Mononuclear cell (primary cell): ENCODE measurements at regions not wholly inside any gene's neighbourhood (a gene's known extent, or its start where the extent isn't known, plus 50 kb on each side); places are given as distances from the start of the nearest gene placed in this dataset.

Experiments
- H3K27me3 ChIP-seq: 2 replicates; pipeline ENCODE4 v1.6.0; 2011; ENCODE audit warnings: low read length, control low read depth; ENCODE audit not compliant: insufficient read depth
- H3K4me1 ChIP-seq: 2 replicates; pipeline ENCODE4 v1.5.1; 2011; ENCODE audit warnings: mild to moderate bottlenecking, low read length, control low read depth; ENCODE audit not compliant: insufficient read depth
- H3K4me3 ChIP-seq: 2 replicates; pipeline ENCODE4 v1.5.1; 2011; ENCODE audit warnings: mild to moderate bottlenecking, low read length, moderate library complexity
- H3K9me3 ChIP-seq: 2 replicates; pipeline ENCODE4 v1.5.1; 2011; ENCODE audit warnings: low read depth, mild to moderate bottlenecking, control low read depth, low read length

- H3K27me3 ChIP-seq = no peaks in the 10 kb centered on the region
- H3K4me3 ChIP-seq = no peak overlapping the region
- peaks cover 3% of the 10 kb centered on the region for H3K4me1 ChIP-seq
- no peaks in the 10 kb centered on the region for H3K9me3 ChIP-seq
Measured at GRCh38 chr13:33610438-33611120, 207.4 kb upstream of the RFC3 start.

DNA sequence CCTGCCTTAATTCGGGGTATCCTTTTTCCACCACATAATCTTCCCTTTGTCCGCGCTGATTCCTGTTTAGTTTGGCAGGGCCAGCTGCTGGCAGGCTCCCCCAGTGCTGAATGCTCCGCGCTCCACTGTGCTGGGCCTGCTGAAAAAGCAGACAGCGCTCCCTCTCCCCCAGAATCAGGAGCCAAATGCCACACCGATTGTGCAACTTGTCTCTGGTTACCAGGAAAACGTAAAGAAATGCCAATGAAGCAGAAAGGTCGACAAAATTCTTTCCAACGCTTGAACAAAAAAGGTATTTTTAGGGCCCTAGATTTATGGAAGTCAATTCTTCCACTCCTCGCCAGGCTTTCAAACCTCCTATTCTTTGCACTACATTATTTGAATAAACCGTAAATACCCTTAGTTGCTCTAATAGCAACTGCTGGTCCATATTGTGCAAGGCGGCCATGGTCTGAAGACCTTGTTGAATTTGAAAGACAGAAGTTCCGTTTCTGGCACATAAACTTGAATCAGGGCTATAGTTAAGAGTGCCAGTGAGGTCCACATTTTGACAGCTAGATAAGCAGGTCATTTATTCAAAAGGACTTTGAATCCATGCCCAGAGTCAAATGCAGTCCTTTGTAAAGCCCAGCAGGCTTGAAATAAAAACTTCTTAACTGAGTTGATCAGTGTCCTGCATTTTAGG is 206.7 kb upstream of the RFC3 start:
- Histone ChIP-seq H3K4me3 (no peak overlapping the region), H3K9me3 (no peaks in the 10 kb centered on the region), H3K4me1 (peaks cover 3% of the 10 kb centered on the region), H3K27me3 (no peaks in the 10 kb centered on the region)

GRCh38 chr13:33612641-33613638 is 205.0 kb upstream of the RFC3 start:
- Histone ChIP-seq H3K27me3 (no peaks in the 10 kb centered on the region), H3K4me1 (peaks cover 3% of the 10 kb centered on the region), H3K4me3 (no peak overlapping the region), H3K9me3 (no peaks in the 10 kb centered on the region)

DNA sequence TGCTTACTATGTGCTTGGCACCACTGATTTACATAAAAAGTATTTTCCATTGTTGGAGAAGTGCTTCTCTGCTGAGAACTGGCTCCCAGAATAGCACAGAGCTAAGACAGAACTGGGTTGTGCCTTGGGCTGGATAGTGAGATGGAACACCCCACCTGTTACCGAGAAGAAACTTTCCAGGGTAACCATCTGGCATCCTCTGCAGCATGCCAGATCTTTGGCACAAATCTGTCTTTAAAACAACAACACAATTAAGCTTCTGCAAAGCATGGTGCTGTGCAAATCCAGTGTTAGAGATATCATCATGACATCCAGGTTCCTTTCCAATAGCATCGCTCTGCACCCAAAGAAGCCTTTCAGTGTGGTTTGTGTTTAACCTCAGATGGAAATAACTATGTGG is 202.5 kb upstream of the RFC3 start:
- H3K9me3 ChIP-seq = no peaks in the 10 kb centered on the region
- no peak overlapping the region for H3K4me3 ChIP-seq
- H3K4me1 ChIP-seq = peaks cover 3% of the 10 kb centered on the region
- H3K27me3 ChIP-seq = no peaks in the 10 kb centered on the region

DNA sequence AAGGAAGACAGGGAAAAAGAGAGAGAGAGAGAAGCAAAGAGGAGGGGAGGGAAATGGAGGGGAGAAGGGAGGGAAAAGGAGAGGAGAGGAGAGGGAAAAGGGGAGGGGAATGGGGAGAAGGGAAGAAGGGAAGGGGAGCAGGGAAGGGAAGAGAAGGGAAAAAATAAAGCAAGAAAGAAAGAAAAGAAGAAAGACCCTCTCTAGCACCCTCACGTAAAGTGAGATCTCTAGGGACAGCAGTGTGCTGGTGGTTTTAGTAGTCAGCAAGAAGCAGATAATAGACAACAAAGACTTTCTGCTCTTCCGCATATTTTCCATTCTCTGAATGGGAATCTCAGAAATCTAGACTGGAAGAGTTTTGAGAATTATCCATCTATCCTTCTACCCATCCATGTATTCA is 201.8 kb upstream of the RFC3 start:
- Histone ChIP-seq H3K4me1 (peaks cover under 1% of the 10 kb centered on the region), H3K4me3 (no peak overlapping the region), H3K27me3 (no peaks in the 10 kb centered on the region), H3K9me3 (no peaks in the 10 kb centered on the region)

DNA sequence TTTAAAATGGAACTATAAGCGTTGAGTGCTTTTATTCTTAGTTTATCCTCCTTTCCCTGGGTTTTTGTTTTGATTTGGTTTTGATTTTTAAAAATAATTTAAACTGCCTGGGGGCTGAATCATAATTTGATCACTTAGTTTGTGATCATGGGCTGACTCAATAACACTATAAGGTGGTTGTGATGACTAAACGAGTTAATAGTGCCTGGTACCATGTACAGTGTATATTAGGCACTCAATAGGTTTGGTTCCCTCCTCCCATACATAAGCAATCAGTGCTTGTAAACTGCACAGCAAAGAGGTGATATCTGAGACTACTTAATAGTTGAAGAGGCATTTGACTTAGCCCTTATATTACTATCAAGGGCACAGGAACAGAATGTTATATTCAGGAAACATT is 200.9 kb upstream of the RFC3 start:
- Histone ChIP-seq H3K27me3 (no peaks in the 10 kb centered on the region), H3K4me3 (no peak overlapping the region), H3K9me3 (no peaks in the 10 kb centered on the region), H3K4me1 (no peaks in the 10 kb centered on the region)

- no peaks in the 10 kb centered on the region for H3K4me1 ChIP-seq
- no peaks in the 10 kb centered on the region for H3K9me3 ChIP-seq
- H3K27me3 ChIP-seq = no peaks in the 10 kb centered on the region
- no peak overlapping the region for H3K4me3 ChIP-seq
Measured at GRCh38 chr13:33624253-33624652, 193.7 kb upstream of the RFC3 start.

DNA sequence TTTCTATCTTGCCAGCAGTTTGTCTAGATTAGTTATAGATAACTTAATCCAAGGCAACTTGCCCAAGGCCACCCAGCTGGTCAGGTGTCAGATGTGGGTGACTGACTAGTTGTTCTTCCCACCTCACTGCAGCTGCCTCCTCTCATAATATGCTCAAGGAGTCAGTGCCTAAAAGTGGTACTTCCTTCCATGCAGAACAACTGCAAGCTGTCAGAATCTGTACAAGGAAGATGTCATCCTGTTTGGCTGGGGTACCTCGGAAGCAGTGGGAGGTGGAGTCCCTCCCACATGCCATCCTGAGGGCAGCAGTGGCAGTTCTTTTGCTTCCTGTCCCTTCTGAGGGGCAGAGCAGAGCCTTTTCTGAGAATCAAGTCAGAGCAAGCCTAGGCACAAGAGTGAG is 193.2 kb upstream of the RFC3 start:
- no peaks in the 10 kb centered on the region for H3K27me3 ChIP-seq
- no peaks in the 10 kb centered on the region for H3K4me1 ChIP-seq
- no peak overlapping the region for H3K4me3 ChIP-seq
- no peaks in the 10 kb centered on the region for H3K9me3 ChIP-seq

- H3K9me3 ChIP-seq = no peaks in the 10 kb centered on the region
- H3K4me1 ChIP-seq = no peaks in the 10 kb centered on the region
- H3K27me3 ChIP-seq = no peaks in the 10 kb centered on the region
- no peak overlapping the region for H3K4me3 ChIP-seq
Measured at GRCh38 chr13:33626407-33626806, 191.5 kb upstream of the RFC3 start.

- H3K4me3 ChIP-seq = no peak overlapping the region
- no peaks in the 10 kb centered on the region for H3K27me3 ChIP-seq
- H3K4me1 ChIP-seq = no peaks in the 10 kb centered on the region
- no peaks in the 10 kb centered on the region for H3K9me3 ChIP-seq
Measured at GRCh38 chr13:33628662-33629061, 189.3 kb upstream of the RFC3 start.

DNA sequence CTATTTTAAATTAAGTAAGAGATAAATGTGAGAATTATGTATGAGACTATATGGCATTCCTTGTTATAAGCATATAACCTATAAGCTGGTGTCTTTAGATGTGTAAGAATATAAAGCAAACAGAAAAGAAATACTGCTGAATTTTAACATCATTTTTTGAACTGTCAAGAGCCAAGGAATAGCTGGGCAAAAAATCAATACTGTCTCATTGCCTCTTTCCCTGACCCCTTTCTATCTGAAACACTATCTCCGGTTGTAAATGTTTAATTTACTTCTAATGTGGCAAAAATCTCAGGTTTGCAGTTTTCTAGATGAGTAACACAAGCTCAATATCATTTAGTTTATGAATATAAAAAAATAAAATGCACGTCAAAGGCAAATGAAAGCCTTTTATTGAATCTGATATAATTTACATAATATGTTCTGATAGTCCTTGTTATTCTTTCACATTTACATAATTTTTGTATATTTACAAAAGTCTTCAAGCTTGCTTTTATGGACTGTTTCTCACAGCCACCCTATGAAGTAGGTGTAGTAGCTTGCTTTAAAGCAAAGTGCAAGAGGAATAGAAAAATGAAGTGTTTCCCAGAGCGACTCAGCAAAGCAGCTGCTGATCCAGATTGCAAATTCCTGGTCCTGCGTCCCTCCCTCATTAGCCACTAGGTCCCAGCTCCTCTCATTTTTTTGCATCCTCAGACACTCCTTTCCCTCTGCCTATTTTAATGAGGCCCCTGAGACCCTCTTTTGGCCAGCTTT is 188.2 kb upstream of the RFC3 start:
- H3K4me1 ChIP-seq = no peaks in the 10 kb centered on the region
- no peaks in the 10 kb centered on the region for H3K9me3 ChIP-seq
- no peaks in the 10 kb centered on the region for H3K27me3 ChIP-seq
- H3K4me3 ChIP-seq = no peak overlapping the region

DNA sequence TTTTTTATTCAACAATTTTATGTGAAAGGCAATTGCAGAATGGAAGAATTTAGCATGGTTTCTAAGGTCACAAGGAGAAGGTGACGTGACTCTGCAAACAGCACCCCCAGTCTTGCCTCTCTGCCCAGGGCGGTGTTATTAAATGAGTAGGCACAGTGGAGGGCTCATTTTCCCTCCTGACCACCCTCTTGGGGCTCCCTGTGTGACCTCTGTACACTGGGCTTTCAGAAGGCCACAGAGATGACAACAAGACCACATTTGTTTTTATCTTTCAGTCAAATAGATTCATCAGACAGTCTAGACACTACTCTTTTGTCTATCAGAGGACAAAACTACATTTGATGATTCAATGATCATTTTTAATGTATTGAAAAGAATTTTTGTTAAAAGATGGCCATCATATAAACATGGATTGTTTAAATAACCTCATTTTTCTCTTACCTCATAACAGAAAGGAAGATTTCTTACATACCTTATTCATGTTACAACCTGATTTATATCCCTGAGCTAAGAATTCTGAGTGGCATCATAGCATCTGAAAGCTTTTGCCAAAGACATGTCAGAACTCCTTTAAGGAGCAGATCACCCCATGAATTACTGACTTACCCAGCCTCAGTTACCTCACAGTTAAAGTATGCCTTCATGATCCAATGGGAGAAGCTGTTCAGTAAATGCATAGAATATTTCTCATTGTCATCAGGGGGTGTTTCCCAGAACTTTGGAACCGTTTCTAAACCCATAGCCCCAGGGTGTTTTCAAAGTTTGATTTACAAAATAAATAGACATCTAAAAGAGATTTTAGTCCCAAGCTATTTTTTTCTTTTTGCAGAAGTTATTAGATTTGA is 184.0 kb upstream of the RFC3 start:
- Histone ChIP-seq H3K4me1 (no peaks in the 10 kb centered on the region), H3K9me3 (no peaks in the 10 kb centered on the region), H3K4me3 (no peak overlapping the region), H3K27me3 (no peaks in the 10 kb centered on the region)

GRCh38 chr13:33634546-33634982 is 183.4 kb upstream of the RFC3 start:
- H3K4me1 ChIP-seq = no peaks in the 10 kb centered on the region
- H3K4me3 ChIP-seq = no peak overlapping the region
- no peaks in the 10 kb centered on the region for H3K27me3 ChIP-seq
- no peaks in the 10 kb centered on the region for H3K9me3 ChIP-seq

GRCh38 chr13:33636243-33636642 is 181.7 kb upstream of the RFC3 start:
- H3K27me3 ChIP-seq = no peaks in the 10 kb centered on the region
- H3K4me3 ChIP-seq = no peak overlapping the region
- no peaks in the 10 kb centered on the region for H3K9me3 ChIP-seq
- H3K4me1 ChIP-seq = no peaks in the 10 kb centered on the region
